Tibial nerve (tissue), 4 donors: ENCODE measurements at regions not wholly inside any gene's neighbourhood (a gene's known extent, or its start where the extent isn't known, plus 50 kb on each side); places are given as distances from the start of the nearest gene placed in this dataset.

Experiments
- DNase-seq, 2 donors: peaks; one replicate each; pipeline ENCODE4 v3.0.0-alpha.2; 2019; ENCODE audit warnings: low spot score in 2 of 2
- H3K27ac ChIP-seq, 4 donors: fragments of 200-600 bp; sonication (generic) in 3 of 4; one replicate each; pipeline ENCODE4 v1.5.1; 2017 to 2019; ENCODE audit warnings: mild to moderate bottlenecking in 1 of 4
- H3K27me3 ChIP-seq, 2 donors: fragments of 200-600 bp; sonication (generic) in 1 of 2; one replicate each; pipeline versions ENCODE4 v1.5.1 to v1.6.0; 2017 to 2019
- H3K36me3 ChIP-seq, 3 donors: fragments of 200-600 bp; sonication (generic); one replicate each; pipeline ENCODE4 v1.5.1; 2018 to 2019
- H3K4me1 ChIP-seq, 4 donors: fragments of 200-600 bp; sonication (generic) in 3 of 4; one replicate each; pipeline ENCODE4 v1.5.1; 2017 to 2019
- H3K4me3 ChIP-seq, 4 donors: fragments of 200-600 bp; sonication (generic) in 3 of 4; one replicate each; pipeline ENCODE4 v1.5.1; 2017 to 2019; ENCODE audit warnings: mild to moderate bottlenecking in 1 of 4, moderate library complexity in 1 of 4
- H3K9me3 ChIP-seq, 4 donors: fragments of 200-600 bp; sonication (generic) in 3 of 4; one replicate each; pipeline ENCODE4 v1.5.1; 2017 to 2019
- EP300 ChIP-seq, 2 donors: sonication (generic); formaldehyde crosslinking; IDR thresholded peaks; one replicate each; pipeline ENCODE4 v1.6.1; 2017; ENCODE audit warnings: antibody characterized with exemption in 2 of 2, mild to moderate bottlenecking in 1 of 2
- POLR2A ChIP-seq, 2 donors: fragments of 450-650 bp; IDR thresholded peaks; one replicate each; pipeline ENCODE4 v1.6.1; 2017; ENCODE audit warnings: antibody characterized with exemption in 2 of 2, mild to moderate bottlenecking in 2 of 2, moderate library complexity in 2 of 2
- WGBS, 2 donors: methylation state at CpG; one replicate each; pipeline ENCODE4 v1.1.5; 2018; 5-methylcytosine and 5-hydroxymethylcytosine counted together
- TF ChIP-seq, protein P1 (sequence below), 5 experiments: fragments of 200-600 bp in 3 of 5; fragments of 450-650 bp in 2 of 5; sonication (generic) in 3 of 5; IDR thresholded peaks; one replicate each; pipeline ENCODE4 v1.5.1; 2016 to 2019; ENCODE audit warnings: antibody characterized with exemption in 5 of 5, mild to moderate bottlenecking in 3 of 5, moderate library complexity in 2 of 5

DNA sequence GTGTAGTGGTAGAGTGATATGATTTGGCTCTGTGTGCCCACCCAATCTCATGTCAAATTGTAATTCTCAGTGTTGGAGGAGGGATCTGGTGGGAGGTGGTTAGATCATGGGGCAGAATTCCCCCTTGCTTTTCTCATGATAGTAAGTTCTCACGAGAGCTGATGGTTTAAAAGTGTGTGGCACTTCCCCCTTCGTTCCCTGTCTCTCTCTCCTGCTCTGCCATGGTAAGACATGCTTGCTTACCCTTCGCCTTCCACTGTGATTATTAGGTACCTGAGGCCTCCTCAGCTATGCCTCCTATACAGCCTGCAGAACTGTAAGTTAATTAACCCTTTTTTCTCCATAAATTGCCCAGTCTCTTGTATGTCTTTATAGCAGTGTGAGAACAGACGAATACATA, 115.7 kb upstream of the FUT8 start:
- 84 to 91% methylated on average over 4 of the region's 4 CpGs for WGBS, 2 donors
- H3K4me3 ChIP-seq, result no peak overlapping the region
- DNase-seq, result no peak
- no peaks in the 10 kb centered on the region for H3K27me3 ChIP-seq
- TF ChIP-seq POLR2A (IDR thresholded peaks at IDR 0.05) (no peak), EP300 (IDR thresholded peaks at IDR 0.05) (no peak)
- TF ChIP-seq, protein P1, sequence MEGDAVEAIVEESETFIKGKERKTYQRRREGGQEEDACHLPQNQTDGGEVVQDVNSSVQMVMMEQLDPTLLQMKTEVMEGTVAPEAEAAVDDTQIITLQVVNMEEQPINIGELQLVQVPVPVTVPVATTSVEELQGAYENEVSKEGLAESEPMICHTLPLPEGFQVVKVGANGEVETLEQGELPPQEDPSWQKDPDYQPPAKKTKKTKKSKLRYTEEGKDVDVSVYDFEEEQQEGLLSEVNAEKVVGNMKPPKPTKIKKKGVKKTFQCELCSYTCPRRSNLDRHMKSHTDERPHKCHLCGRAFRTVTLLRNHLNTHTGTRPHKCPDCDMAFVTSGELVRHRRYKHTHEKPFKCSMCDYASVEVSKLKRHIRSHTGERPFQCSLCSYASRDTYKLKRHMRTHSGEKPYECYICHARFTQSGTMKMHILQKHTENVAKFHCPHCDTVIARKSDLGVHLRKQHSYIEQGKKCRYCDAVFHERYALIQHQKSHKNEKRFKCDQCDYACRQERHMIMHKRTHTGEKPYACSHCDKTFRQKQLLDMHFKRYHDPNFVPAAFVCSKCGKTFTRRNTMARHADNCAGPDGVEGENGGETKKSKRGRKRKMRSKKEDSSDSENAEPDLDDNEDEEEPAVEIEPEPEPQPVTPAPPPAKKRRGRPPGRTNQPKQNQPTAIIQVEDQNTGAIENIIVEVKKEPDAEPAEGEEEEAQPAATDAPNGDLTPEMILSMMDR (IDR thresholded peaks at IDR 0.05), result no peak
- H3K36me3 ChIP-seq, result no peaks in the 10 kb centered on the region
- H3K27ac ChIP-seq, result no peak overlapping the region
- no peaks in the 10 kb centered on the region for H3K4me1 ChIP-seq
- H3K9me3 ChIP-seq, result no peaks in the 10 kb centered on the region

DNA sequence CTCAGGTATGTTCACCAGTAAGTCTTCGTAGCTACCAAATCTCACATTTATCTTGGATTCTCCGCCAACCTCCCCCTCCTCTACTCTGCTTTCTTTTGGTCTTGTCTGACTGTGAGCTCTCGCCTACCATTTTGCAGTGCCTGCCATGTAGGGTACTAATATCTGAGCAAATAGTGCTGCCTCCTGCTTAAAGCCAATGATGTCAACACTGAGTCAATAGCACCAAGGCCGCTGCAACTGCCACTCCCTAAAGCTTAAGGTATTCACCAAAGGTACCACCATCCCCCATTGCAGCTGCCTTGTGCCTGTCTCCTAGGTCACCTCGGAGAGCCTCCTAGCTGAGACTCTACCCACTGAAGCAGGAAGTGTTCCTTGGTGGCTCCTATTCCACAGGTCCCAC, 114.8 kb upstream of the FUT8 start:
- TF ChIP-seq POLR2A (IDR thresholded peaks at IDR 0.05), result no peak
- TF ChIP-seq EP300 (IDR thresholded peaks at IDR 0.05), result no peak
- TF ChIP-seq, protein P1 (IDR thresholded peaks at IDR 0.05), result no peak
- no peak overlapping the region for H3K27ac ChIP-seq
- no peaks in the 10 kb centered on the region for H3K36me3 ChIP-seq
- H3K4me1 ChIP-seq, result peaks cover 0 to 1% (median 0%) of the 10 kb centered on the region in 4 donors
- no peaks in the 10 kb centered on the region for H3K9me3 ChIP-seq
- no peak for DNase-seq
- no peak overlapping the region for H3K4me3 ChIP-seq
- no peaks in the 10 kb centered on the region for H3K27me3 ChIP-seq
- WGBS, 2 donors, result 89 to 91% methylated on average over 5 of the region's 5 CpGs

DNA sequence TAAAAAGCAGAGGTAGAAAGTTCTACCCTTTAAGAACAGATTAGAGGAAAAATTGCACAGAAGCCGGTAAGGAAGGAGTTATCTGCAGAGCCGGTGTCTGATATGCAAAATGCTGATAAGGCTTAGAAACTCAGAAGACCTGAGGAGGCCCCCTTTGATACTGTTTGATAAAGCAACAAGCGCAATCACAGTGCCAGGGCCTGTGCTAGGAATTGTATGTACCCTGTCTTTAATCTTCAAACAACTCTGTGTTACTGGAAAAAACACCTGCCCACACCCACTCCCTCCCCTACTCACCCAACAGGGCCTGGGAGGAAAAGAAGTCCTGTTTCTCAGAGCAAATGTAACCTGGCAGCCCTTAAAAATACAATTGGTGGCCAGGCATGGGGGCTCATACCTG, 112.7 kb upstream of the FUT8 start:
- H3K9me3 ChIP-seq, result no peaks in the 10 kb centered on the region
- no peak for TF ChIP-seq EP300 (IDR thresholded peaks at IDR 0.05)
- TF ChIP-seq, protein P1 (IDR thresholded peaks at IDR 0.05), result no peak
- no peak for TF ChIP-seq POLR2A (IDR thresholded peaks at IDR 0.05)
- no peak for DNase-seq

DNA sequence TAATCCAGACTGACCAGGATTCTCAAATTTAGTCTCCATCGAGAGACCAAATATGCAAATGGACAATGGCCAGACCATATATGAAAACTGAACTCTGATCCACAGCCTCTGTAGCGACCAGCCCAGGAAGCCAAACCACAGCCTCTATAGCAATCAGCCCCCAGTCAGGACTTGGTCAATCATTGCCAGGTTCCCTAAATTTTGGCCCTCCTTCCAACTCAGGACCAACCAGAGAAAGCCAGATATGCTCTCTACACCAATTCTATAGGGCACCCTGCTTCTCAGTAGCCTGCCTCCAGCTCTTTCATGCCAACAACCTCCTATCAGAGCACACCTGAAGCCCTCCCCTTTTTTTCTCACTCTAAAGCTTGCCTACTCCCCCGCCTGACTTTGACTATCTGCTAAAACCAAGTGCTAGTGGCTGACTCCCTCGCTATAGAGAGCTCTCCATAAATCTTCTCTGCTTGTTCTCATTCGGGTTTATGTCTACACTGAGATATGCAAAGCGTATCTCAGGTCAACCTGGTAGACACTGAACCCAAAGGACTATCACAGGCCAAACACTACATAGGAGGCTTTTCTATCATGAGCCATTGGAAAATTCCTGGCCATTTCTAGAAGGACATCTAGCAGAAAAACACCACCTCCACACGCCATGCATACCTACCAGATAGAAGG, 110.5 kb upstream of the FUT8 start:
- TF ChIP-seq, protein P1 (IDR thresholded peaks at IDR 0.05), result no peak
- no peak for TF ChIP-seq POLR2A (IDR thresholded peaks at IDR 0.05)
- TF ChIP-seq EP300 (IDR thresholded peaks at IDR 0.05), result no peak
- H3K36me3 ChIP-seq, result no peaks in the 10 kb centered on the region
- H3K27ac ChIP-seq, result no peak overlapping the region
- H3K4me3 ChIP-seq, result no peak overlapping the region
- peaks cover 0 to 15% (median 3%) of the 10 kb centered on the region in 4 donors for H3K4me1 ChIP-seq
- WGBS, 2 donors, result 94 to 95% methylated on average over 7 of the region's 7 CpGs
- no peaks in the 10 kb centered on the region for H3K9me3 ChIP-seq
- no peak for DNase-seq
- no peaks in the 10 kb centered on the region for H3K27me3 ChIP-seq

More for the DNA sequence above, 112.7 kb upstream of the FUT8 start:
- 79 to 93% methylated on average over 3 of the region's 3 CpGs for WGBS, 2 donors
- no peaks in the 10 kb centered on the region for H3K27me3 ChIP-seq
- peaks cover 0 to 15% (median 3%) of the 10 kb centered on the region in 4 donors for H3K4me1 ChIP-seq
- H3K4me3 ChIP-seq, result no peak overlapping the region
- H3K27ac ChIP-seq, result no peak overlapping the region
- no peaks in the 10 kb centered on the region for H3K36me3 ChIP-seq

DNA sequence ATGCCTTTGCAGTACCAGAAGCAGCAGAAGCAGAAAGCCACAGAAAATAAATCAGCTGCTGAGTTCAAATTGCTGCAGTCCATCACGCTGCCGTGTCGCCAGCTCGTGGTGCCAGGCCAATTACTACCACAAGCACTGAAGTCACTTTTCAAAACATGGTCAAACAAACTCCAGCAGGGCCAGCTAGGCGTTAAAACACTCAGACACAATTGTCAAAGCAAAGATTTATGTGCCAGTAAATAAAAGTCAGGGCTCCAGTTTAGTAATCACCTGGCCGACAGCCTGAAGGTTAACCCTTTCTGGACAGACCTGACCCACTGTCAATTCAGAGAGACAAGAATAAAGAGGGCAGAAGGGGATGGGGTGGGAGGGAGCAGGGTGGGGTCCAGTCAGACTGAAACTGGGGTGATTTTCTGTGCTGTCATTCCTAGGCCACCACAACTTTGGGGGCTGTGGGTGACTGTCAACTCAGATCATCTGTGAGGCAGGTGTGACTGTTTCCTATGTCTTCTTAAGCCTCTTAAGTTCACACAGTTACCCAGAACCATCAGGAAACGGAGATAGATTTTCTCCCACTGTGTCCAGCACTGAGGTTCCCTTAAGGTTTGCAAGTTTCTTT, 109.8 kb upstream of the FUT8 start:
- no peaks in the 10 kb centered on the region for H3K9me3 ChIP-seq
- 52 to 55% methylated on average over 7 of the region's 7 CpGs for WGBS, 2 donors

More for the DNA sequence above, 109.8 kb upstream of the FUT8 start:
- Histone ChIP-seq H3K36me3 (no peaks in the 10 kb centered on the region), H3K4me1 (peaks cover 0 to 15% (median 3%) of the 10 kb centered on the region in 4 donors), H3K27ac (peak overlapping the region in 1 of 4 donors; percentile 9), H3K27me3 (no peaks in the 10 kb centered on the region), H3K4me3 (no peak overlapping the region)
- DNase-seq, result no peak
- TF ChIP-seq, protein P1 (IDR thresholded peaks at IDR 0.05), result no peak
- TF ChIP-seq EP300 (IDR thresholded peaks at IDR 0.05) (no peak), POLR2A (IDR thresholded peaks at IDR 0.05) (no peak)
